Upper lobe of right lung (tissue), 1 donor: ENCODE measurements at regions not wholly inside any gene's neighbourhood (a gene's known extent, or its start where the extent isn't known, plus 50 kb on each side); places are given as distances from the start of the nearest gene placed in this dataset.

ENCODE experiments used
- ATAC-seq: fragments of 200-7000 bp; cut with Tn5 transposase; one replicate; pipeline ENCODE4 v1.9.1; 2020; ENCODE audit warnings: mild to moderate bottlenecking, moderate library complexity
- DNase-seq: peaks from one replicate; pipeline ENCODE4 v3.0.0-alpha.2; 2020
- H3K27ac ChIP-seq: fragments of 200-600 bp; one replicate; pipeline ENCODE4 v1.8.0; 2022
- H3K27me3 ChIP-seq: fragments of 200-600 bp; one replicate; pipeline ENCODE4 v1.8.0; 2022; ENCODE audit warnings: mild to moderate bottlenecking
- H3K36me3 ChIP-seq: fragments of 200-600 bp; one replicate; pipeline ENCODE4 v1.8.0; 2022
- H3K4me1 ChIP-seq: fragments of 200-600 bp; one replicate; pipeline ENCODE4 v1.8.0; 2022
- H3K4me3 ChIP-seq: fragments of 200-600 bp; one replicate; pipeline ENCODE4 v1.8.0; 2022; ENCODE audit warnings: mild to moderate bottlenecking
- H3K9me3 ChIP-seq: fragments of 200-600 bp; one replicate; pipeline ENCODE4 v1.8.0; 2022
- intact Hi-C: fragments of 100-400 bp; cut with DNase I; formaldehyde crosslinking; loops from one replicate; pipeline ENCODE4 v1.11.0; 2022
- TF ChIP-seq, protein P1 (sequence below): fragments of 200-600 bp; IDR thresholded peaks from one replicate; pipeline ENCODE4 v1.8.0; 2022; ENCODE audit warnings: antibody characterized with exemption
- donor health status: DM: no; HTN: yes; CAD: no; lungs with severe emphysema.

DNA sequence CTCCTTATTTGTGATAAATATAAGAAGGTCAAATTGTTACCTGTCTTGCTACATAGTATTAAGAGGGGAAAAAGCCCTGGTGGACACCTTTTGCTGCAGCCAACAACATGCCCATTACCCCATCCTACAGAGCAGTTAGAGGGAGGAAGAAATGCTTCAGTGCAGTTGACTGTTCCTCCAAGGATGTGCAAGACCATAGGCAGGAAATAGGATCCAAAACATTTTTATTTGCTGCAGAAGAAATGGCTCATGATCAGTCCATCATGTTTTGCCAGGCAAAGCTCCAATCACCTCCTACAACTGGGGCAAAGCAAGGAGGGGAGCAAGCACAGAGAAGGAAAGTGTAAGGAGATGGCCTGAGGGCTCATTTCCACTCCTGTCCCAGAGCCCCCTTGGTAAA, 399.1 kb upstream of the PIK3R1 start:
- ATAC-seq (no peak), DNase-seq (no peak)
- H3K27ac ChIP-seq, result no peak overlapping the region
- H3K36me3 ChIP-seq, result no peaks in the 10 kb centered on the region
- intact Hi-C loops, result no loop called here
- no peaks in the 10 kb centered on the region for H3K9me3 ChIP-seq
- no peaks in the 10 kb centered on the region for H3K27me3 ChIP-seq
- TF ChIP-seq, protein P1, sequence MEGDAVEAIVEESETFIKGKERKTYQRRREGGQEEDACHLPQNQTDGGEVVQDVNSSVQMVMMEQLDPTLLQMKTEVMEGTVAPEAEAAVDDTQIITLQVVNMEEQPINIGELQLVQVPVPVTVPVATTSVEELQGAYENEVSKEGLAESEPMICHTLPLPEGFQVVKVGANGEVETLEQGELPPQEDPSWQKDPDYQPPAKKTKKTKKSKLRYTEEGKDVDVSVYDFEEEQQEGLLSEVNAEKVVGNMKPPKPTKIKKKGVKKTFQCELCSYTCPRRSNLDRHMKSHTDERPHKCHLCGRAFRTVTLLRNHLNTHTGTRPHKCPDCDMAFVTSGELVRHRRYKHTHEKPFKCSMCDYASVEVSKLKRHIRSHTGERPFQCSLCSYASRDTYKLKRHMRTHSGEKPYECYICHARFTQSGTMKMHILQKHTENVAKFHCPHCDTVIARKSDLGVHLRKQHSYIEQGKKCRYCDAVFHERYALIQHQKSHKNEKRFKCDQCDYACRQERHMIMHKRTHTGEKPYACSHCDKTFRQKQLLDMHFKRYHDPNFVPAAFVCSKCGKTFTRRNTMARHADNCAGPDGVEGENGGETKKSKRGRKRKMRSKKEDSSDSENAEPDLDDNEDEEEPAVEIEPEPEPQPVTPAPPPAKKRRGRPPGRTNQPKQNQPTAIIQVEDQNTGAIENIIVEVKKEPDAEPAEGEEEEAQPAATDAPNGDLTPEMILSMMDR, result no peak
- no peak overlapping the region for H3K4me3 ChIP-seq
- peaks cover 6% of the 10 kb centered on the region for H3K4me1 ChIP-seq

DNA sequence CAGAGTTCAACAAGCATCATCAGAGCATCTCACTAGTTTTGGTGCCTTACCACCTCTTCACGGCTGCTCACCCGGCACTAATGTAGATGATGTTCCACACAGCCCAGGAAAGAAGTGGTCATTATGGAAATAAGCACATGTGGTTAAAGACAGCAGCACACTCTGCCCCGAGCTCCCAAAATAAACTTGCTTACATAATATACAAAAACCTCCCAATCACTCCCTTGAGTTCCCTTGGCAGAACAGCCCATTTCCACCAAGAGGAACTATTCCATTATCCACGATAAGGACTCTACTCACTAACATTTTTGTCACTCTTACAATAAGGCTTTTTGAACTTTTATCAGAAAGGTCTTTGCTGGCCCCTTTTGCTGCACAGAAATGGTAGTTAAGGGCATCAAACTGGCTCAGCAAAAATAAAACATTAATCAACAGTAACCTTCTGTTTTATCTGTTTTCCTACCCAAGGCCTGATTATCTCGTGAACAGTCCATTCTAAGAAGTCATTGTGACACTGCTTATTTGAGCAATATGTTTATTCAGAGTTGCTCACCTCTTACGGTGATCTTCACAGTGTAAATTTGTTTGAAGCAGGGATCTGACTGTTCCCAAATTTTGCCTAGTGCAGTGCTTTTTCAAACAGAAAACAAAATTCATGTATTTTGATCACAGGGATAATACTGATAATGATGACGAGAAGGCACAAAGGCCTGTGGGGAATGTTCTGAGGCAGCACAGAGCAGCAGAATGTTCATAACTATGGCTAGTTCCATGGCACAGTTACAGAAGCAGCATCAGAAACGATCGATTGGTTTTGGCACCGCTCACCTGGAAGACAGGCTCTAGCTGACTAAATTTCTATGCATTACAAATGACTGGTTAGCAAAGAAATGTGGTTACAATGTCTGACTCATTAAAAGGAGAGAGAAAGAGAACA, 399.8 kb upstream of the PIK3R1 start:
- intact Hi-C loops, result no loop called here
- TF ChIP-seq, protein P1, result no peak
- H3K27me3 ChIP-seq, result no peaks in the 10 kb centered on the region
- H3K4me1 ChIP-seq, result peaks cover 6% of the 10 kb centered on the region
- no peaks in the 10 kb centered on the region for H3K36me3 ChIP-seq
- ATAC-seq (no peak), DNase-seq (no peak)
- H3K4me3 ChIP-seq, result no peak overlapping the region
- H3K9me3 ChIP-seq, result no peaks in the 10 kb centered on the region
- no peak overlapping the region for H3K27ac ChIP-seq

DNA sequence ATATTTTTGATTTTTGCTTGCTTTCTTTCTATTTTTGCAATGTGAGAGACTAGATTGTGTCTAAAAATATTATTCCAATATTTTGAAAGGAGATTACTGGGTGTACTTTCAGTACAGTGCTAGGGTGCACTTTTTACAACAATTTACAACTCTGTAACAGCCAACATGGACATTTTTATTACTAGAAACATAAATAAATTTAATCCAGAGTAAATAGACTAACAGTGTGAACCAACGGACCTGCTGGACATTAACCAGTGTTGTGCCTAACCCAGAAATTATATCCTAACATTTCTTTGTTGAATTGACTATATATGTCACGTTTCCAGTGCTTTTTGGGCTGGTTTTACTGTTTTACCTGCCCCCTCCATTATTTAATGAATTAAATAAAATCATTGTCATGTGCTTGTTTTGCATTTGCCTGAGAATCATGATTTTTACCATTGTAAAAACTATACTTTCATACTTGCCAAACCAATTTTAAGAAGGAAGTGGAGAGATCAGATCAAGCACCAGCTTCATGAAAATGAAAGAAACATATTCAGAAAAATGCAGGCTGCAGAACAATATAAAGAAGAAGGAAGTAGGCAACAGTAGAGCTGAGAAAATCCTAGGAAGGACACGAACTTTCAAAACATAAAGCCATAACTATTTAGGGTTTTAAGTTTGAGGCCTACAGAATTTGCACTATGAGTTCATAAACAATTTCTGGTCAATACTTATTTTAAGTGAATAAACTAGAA, 400.8 kb upstream of the PIK3R1 start:
- ATAC-seq (no peak), DNase-seq (no peak)
- H3K4me3 ChIP-seq, result no peak overlapping the region
- H3K36me3 ChIP-seq, result no peaks in the 10 kb centered on the region
- H3K4me1 ChIP-seq, result peaks cover 6% of the 10 kb centered on the region
- no peaks in the 10 kb centered on the region for H3K27me3 ChIP-seq
- intact Hi-C loops, result no loop called here
- TF ChIP-seq, protein P1, result no peak
- no peaks in the 10 kb centered on the region for H3K9me3 ChIP-seq
- no peak overlapping the region for H3K27ac ChIP-seq

DNA sequence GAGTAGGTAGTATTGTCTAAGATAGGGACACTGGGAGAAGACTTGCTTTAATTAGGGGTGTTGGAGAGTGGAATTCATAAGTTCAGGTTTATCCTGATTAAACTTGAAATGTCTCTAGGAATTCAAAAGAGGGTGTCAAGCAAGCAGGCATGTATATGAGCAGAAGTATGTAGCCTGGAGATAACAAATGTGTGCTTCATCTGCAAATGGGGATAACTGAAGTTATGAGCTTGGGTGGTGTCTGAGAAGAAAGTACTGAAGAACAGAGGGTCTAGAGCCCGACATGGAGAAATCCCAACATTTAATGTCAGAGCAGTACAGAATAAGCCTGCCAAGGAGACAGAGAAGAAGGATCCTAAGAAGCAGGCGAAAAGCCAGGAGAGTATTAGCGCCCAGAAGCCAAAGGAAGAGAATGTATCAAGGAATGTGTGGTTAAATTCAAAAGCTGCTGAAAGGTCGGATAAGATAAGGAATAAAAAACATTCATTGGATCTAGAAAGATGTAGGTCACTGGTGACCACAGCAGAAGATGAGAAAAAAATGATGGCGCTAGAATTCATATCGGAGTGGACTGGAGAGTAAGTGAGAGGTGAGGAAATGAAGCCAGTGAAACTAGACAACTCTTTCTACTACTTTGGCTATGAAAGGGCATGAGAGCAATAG, 401.5 kb upstream of the PIK3R1 start:
- intact Hi-C loops, result no loop called here
- Histone ChIP-seq H3K27ac (no peak overlapping the region), H3K9me3 (no peaks in the 10 kb centered on the region), H3K27me3 (no peaks in the 10 kb centered on the region), H3K36me3 (no peaks in the 10 kb centered on the region), H3K4me1 (peaks cover 6% of the 10 kb centered on the region), H3K4me3 (no peak overlapping the region)
- DNase-seq, result no peak
- ATAC-seq, result no peak
- TF ChIP-seq, protein P1, result no peak

DNA sequence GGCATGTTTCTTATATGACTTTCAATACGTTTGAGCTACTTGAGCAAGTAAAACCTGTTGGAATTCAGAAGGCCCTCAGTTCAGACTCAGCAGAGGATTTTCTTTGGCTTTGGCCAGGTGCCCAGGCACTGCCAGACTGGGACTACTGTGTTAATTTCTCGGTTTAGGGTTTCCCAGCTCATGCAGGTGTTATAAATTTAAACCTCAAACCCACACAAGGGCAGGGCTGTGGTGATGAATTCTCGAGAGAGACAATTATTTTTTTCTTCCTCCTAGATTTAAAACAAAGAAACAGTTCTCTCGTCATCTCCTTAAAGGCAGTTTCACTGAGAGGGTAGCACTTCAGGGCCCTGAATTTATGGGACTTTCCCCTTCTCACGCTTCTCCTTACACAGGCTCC, 406.0 kb upstream of the PIK3R1 start:
- Histone ChIP-seq H3K27ac (no peak overlapping the region), H3K27me3 (no peaks in the 10 kb centered on the region), H3K9me3 (no peaks in the 10 kb centered on the region), H3K4me3 (no peak overlapping the region), H3K36me3 (no peaks in the 10 kb centered on the region), H3K4me1 (peaks cover 3% of the 10 kb centered on the region)
- no peak for ATAC-seq
- DNase-seq, result no peak
- TF ChIP-seq, protein P1, result no peak
- intact Hi-C loops, result no loop called here
